ENCODE measurements at regions not wholly inside any gene's neighbourhood (a gene's known extent, or its start where the extent isn't known, plus 50 kb on each side); places are given as distances from the start of the nearest gene placed in this dataset.

- Mint-ChIP-seq H3K4me3 (no peak overlapping the region), H3K4me1 (no peaks in the 10 kb centered on the region), H3K27me3 (ENCODE audit: low read depth in 3 of 3) (peaks cover 0 to 3% (median 1%) of the 10 kb centered on the region in 3 donors), H3K27ac (no peak overlapping the region), H3K36me3 (no peaks in the 10 kb centered on the region), H3K9me3 (peaks cover 0 to 10% (median 4%) of the 10 kb centered on the region in 7 donors)
- no peak overlapping the region for H3K4me3 ChIP-seq (replicated peaks in 1 of 3; ENCODE audit: low read depth in 2 of 3, low read length in 3 of 3)
- H3K27ac ChIP-seq (ENCODE audit: low read depth in 1 of 2, low read length in 2 of 2) = no peak overlapping the region
- TF ChIP-seq CTCF (IDR thresholded peaks at IDR 0.05) = no peak
- H2AFZ ChIP-seq (ENCODE audit: insufficient read depth, low read depth, low read length, poor library complexity, severe bottlenecking) = no peak overlapping the region
- WGBS (ENCODE audit: insufficient coverage) = 52% methylated on average over 3 of the region's 4 CpGs
- no peaks in the 10 kb centered on the region for H3K36me3 ChIP-seq (replicated peaks in 1 of 2; ENCODE audit: control insufficient read depth in 1 of 2, insufficient read depth in 2 of 2, low read length in 2 of 2)
- H4K20me1 ChIP-seq (ENCODE audit: insufficient read depth, low read length) = no peaks in the 10 kb centered on the region
- no peaks in the 10 kb centered on the region for H3K79me2 ChIP-seq (ENCODE audit: insufficient read depth, low read length)
- intact Hi-C loops (cut with micrococcal nuclease) = no loop called here
- DNase-seq = no peak
- H3K9ac ChIP-seq (ENCODE audit: insufficient read depth, low read length, poor library complexity, severe bottlenecking) = no peak overlapping the region
- peaks cover 0 to 12% of the 10 kb centered on the region in 2 donors for H3K9me3 ChIP-seq (replicated peaks in 1 of 2; ENCODE audit: control insufficient read depth in 1 of 2, insufficient read depth in 1 of 2, low read length in 2 of 2)
- H3K4me2 ChIP-seq (replicated peaks; ENCODE audit: extremely low read depth, low read length, poor library complexity, severe bottlenecking) = no peak overlapping the region
- no peaks in the 10 kb centered on the region for H3K27me3 ChIP-seq (ENCODE audit: control insufficient read depth in 2 of 2, insufficient read depth in 2 of 2, low read length in 2 of 2)
- H3K4me1 ChIP-seq (ENCODE audit: control insufficient read depth in 1 of 2, insufficient read depth in 2 of 2, low read length in 2 of 2) = no peaks in the 10 kb centered on the region
These were observed 457.1 kb upstream of the TBX3 start for GRCh38 chr12:115140981-115141655.

- H4K20me1 ChIP-seq (ENCODE audit: insufficient read depth, low read length) = no peaks in the 10 kb centered on the region
- no peak overlapping the region for H3K9ac ChIP-seq (ENCODE audit: insufficient read depth, low read length, poor library complexity, severe bottlenecking)
- no peak overlapping the region for H3K4me3 Mint-ChIP-seq
- H3K4me1 ChIP-seq (ENCODE audit: control insufficient read depth in 1 of 2, insufficient read depth in 2 of 2, low read length in 2 of 2) = no peaks in the 10 kb centered on the region
- H2AFZ ChIP-seq (ENCODE audit: insufficient read depth, low read depth, low read length, poor library complexity, severe bottlenecking) = no peak overlapping the region
- no peak for TF ChIP-seq CTCF (IDR thresholded peaks at IDR 0.05)
- no peaks in the 10 kb centered on the region for H3K27me3 ChIP-seq (ENCODE audit: control insufficient read depth in 2 of 2, insufficient read depth in 2 of 2, low read length in 2 of 2)
- WGBS (ENCODE audit: insufficient coverage) = 98% methylated on average over 4 of the region's 12 CpGs
- H3K27ac ChIP-seq (ENCODE audit: low read depth in 1 of 2, low read length in 2 of 2) = no peak overlapping the region
- intact Hi-C loops (cut with micrococcal nuclease) = no loop called here
- H3K9me3 Mint-ChIP-seq = peaks cover 0 to 6% (median 4%) of the 10 kb centered on the region in 7 donors
- H3K9me3 ChIP-seq (replicated peaks in 1 of 2; ENCODE audit: control insufficient read depth in 1 of 2, insufficient read depth in 1 of 2, low read length in 2 of 2) = peaks cover 0 to 12% of the 10 kb centered on the region in 2 donors
- no peaks in the 10 kb centered on the region for H3K36me3 ChIP-seq (replicated peaks in 1 of 2; ENCODE audit: control insufficient read depth in 1 of 2, insufficient read depth in 2 of 2, low read length in 2 of 2)
- H3K4me2 ChIP-seq (replicated peaks; ENCODE audit: extremely low read depth, low read length, poor library complexity, severe bottlenecking) = no peak overlapping the region
- H3K27ac Mint-ChIP-seq = no peak overlapping the region
- no peaks in the 10 kb centered on the region for H3K36me3 Mint-ChIP-seq
- H3K27me3 Mint-ChIP-seq (ENCODE audit: low read depth in 3 of 3) = peaks cover 0 to 1% (median 0%) of the 10 kb centered on the region in 3 donors
- DNase-seq = no peak
- H3K79me2 ChIP-seq (ENCODE audit: insufficient read depth, low read length) = no peaks in the 10 kb centered on the region
- H3K4me1 Mint-ChIP-seq = no peaks in the 10 kb centered on the region
- H3K4me3 ChIP-seq (replicated peaks in 1 of 3; ENCODE audit: low read depth in 2 of 3, low read length in 3 of 3) = no peak overlapping the region
These were observed 454.0 kb upstream of the TBX3 start for GRCh38 chr12:115137812-115138521.
